ENCODE measurements at regions not wholly inside any gene's neighbourhood (a gene's known extent, or its start where the extent isn't known, plus 50 kb on each side); places are given as distances from the start of the nearest gene placed in this dataset.

DNA sequence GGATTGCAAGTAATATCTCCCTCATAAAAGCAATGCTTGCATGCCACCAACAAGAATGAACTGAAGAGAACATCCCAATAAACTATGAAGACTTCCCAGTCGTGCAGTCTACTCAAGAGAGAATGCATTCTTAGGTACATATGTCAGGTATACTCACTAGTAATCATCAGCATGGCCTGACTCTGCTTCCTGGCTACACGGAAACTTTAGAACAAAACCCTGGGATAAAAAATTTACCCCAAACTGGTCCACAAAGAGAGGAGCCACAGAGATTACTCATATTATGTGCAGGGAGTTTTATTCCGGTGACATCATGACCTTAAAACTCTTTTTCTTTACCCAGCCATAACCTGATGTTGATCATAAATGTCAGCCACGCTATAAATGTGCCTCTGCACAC is 57.5 kb upstream of the PAPPA start:
- Histone ChIP-seq H3K9me3 (ENCODE audit: insufficient read depth, low read length) (no peaks in the 10 kb centered on the region), H3K9me2 (replicated peaks; ENCODE audit: insufficient read depth, low read length) (no peaks in the 10 kb centered on the region), H3K4me2 (ENCODE audit: low read depth, low read length, poor library complexity, severe bottlenecking) (no peak overlapping the region), H3K27me3 (ENCODE audit: low read length) (no peaks in the 10 kb centered on the region), H4K20me1 (ENCODE audit: low read depth, low read length) (no peaks in the 10 kb centered on the region), H3K36me3 (ENCODE audit: low read length) (no peaks in the 10 kb centered on the region), H3F3A (ENCODE audit: insufficient read depth) (no peaks in the 10 kb centered on the region), H3K4me3 (ENCODE audit: insufficient read depth, low read length, poor library complexity, severe bottlenecking) (no peak overlapping the region), H2AFZ (ENCODE audit: low read depth, low read length, severe bottlenecking) (no peak overlapping the region), H3K9ac (ENCODE audit: low read length) (no peak overlapping the region), H3K79me2 (ENCODE audit: insufficient read depth, low read length) (no peaks in the 10 kb centered on the region), H3K27ac (ENCODE audit: low read depth, low read length) (no peak overlapping the region)
- TF ChIP-seq CTCF (IDR thresholded peaks at IDR 0.05; ENCODE audit: insufficient read depth, low read length, poor library complexity, severe bottlenecking) (no peak), EZH2phosphoT487 (conservative IDR thresholded peaks at IDR 0.05; ENCODE audit: low read length) (no peak)

- Histone ChIP-seq H3K79me2 (ENCODE audit: insufficient read depth, low read length) (no peaks in the 10 kb centered on the region), H3F3A (ENCODE audit: insufficient read depth) (no peaks in the 10 kb centered on the region), H3K9me2 (replicated peaks; ENCODE audit: insufficient read depth, low read length) (no peaks in the 10 kb centered on the region), H4K20me1 (ENCODE audit: low read depth, low read length) (no peaks in the 10 kb centered on the region), H2AFZ (ENCODE audit: low read depth, low read length, severe bottlenecking) (no peak overlapping the region), H3K9me3 (ENCODE audit: insufficient read depth, low read length) (no peaks in the 10 kb centered on the region), H3K4me2 (ENCODE audit: low read depth, low read length, poor library complexity, severe bottlenecking) (no peak overlapping the region), H3K27ac (ENCODE audit: low read depth, low read length) (no peak overlapping the region), H3K36me3 (ENCODE audit: low read length) (no peaks in the 10 kb centered on the region), H3K4me3 (ENCODE audit: insufficient read depth, low read length, poor library complexity, severe bottlenecking) (no peak overlapping the region), H3K27me3 (ENCODE audit: low read length) (no peaks in the 10 kb centered on the region), H3K9ac (ENCODE audit: low read length) (no peak overlapping the region)
- no peak for TF ChIP-seq CTCF (IDR thresholded peaks at IDR 0.05; ENCODE audit: insufficient read depth, low read length, poor library complexity, severe bottlenecking)
- no peak for TF ChIP-seq EZH2phosphoT487 (conservative IDR thresholded peaks at IDR 0.05; ENCODE audit: low read length)
Observed at GRCh38 chr9:116096853-116097252, 56.7 kb upstream of the PAPPA start.

- H4K20me1 ChIP-seq (ENCODE audit: low read depth, low read length) = no peaks in the 10 kb centered on the region
- no peak overlapping the region for H2AFZ ChIP-seq (ENCODE audit: low read depth, low read length, severe bottlenecking)
- no peak overlapping the region for H3K4me3 ChIP-seq (ENCODE audit: insufficient read depth, low read length, poor library complexity, severe bottlenecking)
- no peak overlapping the region for H3K4me2 ChIP-seq (ENCODE audit: low read depth, low read length, poor library complexity, severe bottlenecking)
- no peak overlapping the region for H3K27ac ChIP-seq (ENCODE audit: low read depth, low read length)
- H3K36me3 ChIP-seq (ENCODE audit: low read length) = no peaks in the 10 kb centered on the region
- no peaks in the 10 kb centered on the region for H3K27me3 ChIP-seq (ENCODE audit: low read length)
- no peaks in the 10 kb centered on the region for H3F3A ChIP-seq (ENCODE audit: insufficient read depth)
- no peaks in the 10 kb centered on the region for H3K79me2 ChIP-seq (ENCODE audit: insufficient read depth, low read length)
- H3K9ac ChIP-seq (ENCODE audit: low read length) = no peak overlapping the region
- TF ChIP-seq CTCF (IDR thresholded peaks at IDR 0.05; ENCODE audit: insufficient read depth, low read length, poor library complexity, severe bottlenecking) (no peak), EZH2phosphoT487 (conservative IDR thresholded peaks at IDR 0.05; ENCODE audit: low read length) (no peak)
- H3K9me3 ChIP-seq (ENCODE audit: insufficient read depth, low read length) = no peaks in the 10 kb centered on the region
- H3K9me2 ChIP-seq (replicated peaks; ENCODE audit: insufficient read depth, low read length) = no peaks in the 10 kb centered on the region
Observed at GRCh38 chr9:116098476-116098875, 55.1 kb upstream of the PAPPA start.

GRCh38 chr9:116099821-116100220 is 53.8 kb upstream of the PAPPA start:
- H3K27ac ChIP-seq (ENCODE audit: low read depth, low read length) = no peak overlapping the region
- no peak overlapping the region for H3K4me2 ChIP-seq (ENCODE audit: low read depth, low read length, poor library complexity, severe bottlenecking)
- TF ChIP-seq CTCF (IDR thresholded peaks at IDR 0.05; ENCODE audit: insufficient read depth, low read length, poor library complexity, severe bottlenecking) = no peak
- no peak for TF ChIP-seq EZH2phosphoT487 (conservative IDR thresholded peaks at IDR 0.05; ENCODE audit: low read length)
- H3K9me2 ChIP-seq (replicated peaks; ENCODE audit: insufficient read depth, low read length) = no peaks in the 10 kb centered on the region
- no peaks in the 10 kb centered on the region for H3K79me2 ChIP-seq (ENCODE audit: insufficient read depth, low read length)
- no peak overlapping the region for H3K4me3 ChIP-seq (ENCODE audit: insufficient read depth, low read length, poor library complexity, severe bottlenecking)
- H2AFZ ChIP-seq (ENCODE audit: low read depth, low read length, severe bottlenecking) = no peak overlapping the region
- H3F3A ChIP-seq (ENCODE audit: insufficient read depth) = no peaks in the 10 kb centered on the region
- no peaks in the 10 kb centered on the region for H3K27me3 ChIP-seq (ENCODE audit: low read length)
- H4K20me1 ChIP-seq (ENCODE audit: low read depth, low read length) = no peaks in the 10 kb centered on the region
- H3K36me3 ChIP-seq (ENCODE audit: low read length) = no peaks in the 10 kb centered on the region
- H3K9ac ChIP-seq (ENCODE audit: low read length) = no peak overlapping the region
- H3K9me3 ChIP-seq (ENCODE audit: insufficient read depth, low read length) = no peaks in the 10 kb centered on the region
